Transverse colon (tissue), 4 donors: ENCODE measurements at regions not wholly inside any gene's neighbourhood (a gene's known extent, or its start where the extent isn't known, plus 50 kb on each side); places are given as distances from the start of the nearest gene placed in this dataset.

ENCODE experiments used
- DNase-seq: peaks from one replicate; pipeline ENCODE4 v3.0.0-alpha.2; 2019
- H3K27ac ChIP-seq, 4 donors: fragments of 200-600 bp; sonication (generic); 2 replicates each; pipeline ENCODE4 v1.5.1; 2016 to 2018; ENCODE audit warnings: inconsistent platforms in 4 of 4
- H3K27me3 ChIP-seq: fragments of 200-600 bp; sonication (generic); 2 replicates; pipeline ENCODE4 v1.5.1; 2017; ENCODE audit warnings: inconsistent platforms
- H3K36me3 ChIP-seq, 4 donors: fragments of 200-600 bp; sonication (generic); 2 replicates each; pipeline ENCODE4 v1.5.1; 2017 to 2019; ENCODE audit warnings: inconsistent platforms in 4 of 4
- H3K4me1 ChIP-seq, 4 donors: fragments of 200-600 bp; sonication (generic); 2 replicates each; pipeline ENCODE4 v1.5.1; 2017 to 2020; ENCODE audit warnings: inconsistent platforms in 4 of 4
- H3K4me3 ChIP-seq, 4 donors: fragments of 200-600 bp; sonication (generic); 1 replicate in 1 of 4; 2 replicates in 3 of 4; pipeline versions ENCODE4 v1.5.1 to v1.6.1; 2017 to 2019; ENCODE audit warnings: inconsistent platforms in 4 of 4
- H3K9me3 ChIP-seq, 2 donors: fragments of 200-600 bp; sonication (generic); 2 replicates each; pipeline ENCODE4 v1.5.1; 2017 to 2019; ENCODE audit warnings: inconsistent platforms in 2 of 2
- CTCF ChIP-seq, 5 experiments: fragments of 200-600 bp in 3 of 5; fragments of 450-650 bp in 2 of 5; sonication (generic) in 3 of 5; IDR thresholded peaks; 1 replicate in 2 of 5; 2 replicates in 3 of 5; pipeline ENCODE4 v1.5.1; 2016 to 2017; ENCODE audit warnings: antibody characterized with exemption in 5 of 5, inconsistent platforms in 3 of 5, mild to moderate bottlenecking in 2 of 5, moderate library complexity in 1 of 5
- EP300 ChIP-seq: sonication (generic); formaldehyde crosslinking; IDR thresholded peaks from one replicate; pipeline ENCODE4 v1.6.1; 2017; ENCODE audit warnings: antibody characterized with exemption, low read depth
- POLR2A ChIP-seq: fragments of 450-650 bp; IDR thresholded peaks from one replicate; pipeline ENCODE4 v1.6.1; 2016; ENCODE audit warnings: antibody characterized with exemption, mild to moderate bottlenecking, moderate library complexity
- POLR2AphosphoS5 ChIP-seq, 3 donors: sonication (generic); formaldehyde crosslinking; IDR thresholded peaks; one replicate each; pipeline ENCODE4 v1.6.1; 2016; ENCODE audit warnings: antibody characterized with exemption in 3 of 3
- WGBS, 2 donors: methylation state at CpG; one replicate each; pipeline ENCODE4 v1.1.5; 2018; ENCODE audit warnings: low coverage in 1 of 2; 5-methylcytosine and 5-hydroxymethylcytosine counted together
- in situ Hi-C, 4 donors: fragments of 200-750 bp; cut with MboI; loops; one replicate each; pipeline versions ENCODE4 v1.15.0 to v1.15.1; 2017; ENCODE audit warnings: low sequenced_read_pairs in 3 of 4, low pct_ligation_motif_present in 1 of 4, low pct_unique_long_range_greater_than_20kb in 1 of 4
- intact Hi-C: fragments of 100-400 bp; cut with DNase I; formaldehyde crosslinking; loops from one replicate; pipeline ENCODE4 v1.15.1; 2023; ENCODE audit warnings: low total_unique reads

- no peak overlapping the region for H3K4me3 ChIP-seq
- no peak for TF ChIP-seq EP300
- no peak for TF ChIP-seq POLR2A
- no peak for TF ChIP-seq CTCF (IDR thresholded peaks at IDR 0.05)
- no peak for TF ChIP-seq POLR2AphosphoS5 (IDR thresholded peaks at IDR 0.05)
- in situ Hi-C loops = no loop called here
- H3K9me3 ChIP-seq = peaks cover 0 to 3% of the 10 kb centered on the region in 2 donors
- no peaks in the 10 kb centered on the region for H3K27me3 ChIP-seq
- no peaks in the 10 kb centered on the region for H3K4me1 ChIP-seq
- intact Hi-C loops = no loop called here
- H3K36me3 ChIP-seq = no peaks in the 10 kb centered on the region
- no peak overlapping the region for H3K27ac ChIP-seq
- DNase-seq = no peak
- WGBS, 2 donors = 74 to 80% methylated on average over 2 to 3 of the region's 3 CpGs
Measured at GRCh38 chr6:54491431-54491830, 183.2 kb downstream of the TINAG start.

GRCh38 chr6:54493138-54493537, 184.9 kb downstream of the TINAG start:
- Histone ChIP-seq H3K27me3 (no peaks in the 10 kb centered on the region), H3K36me3 (no peaks in the 10 kb centered on the region), H3K4me1 (no peaks in the 10 kb centered on the region), H3K9me3 (peaks cover 0 to 3% of the 10 kb centered on the region in 2 donors), H3K27ac (no peak overlapping the region), H3K4me3 (no peak overlapping the region)
- TF ChIP-seq EP300 (no peak), CTCF (IDR thresholded peaks at IDR 0.05) (no peak), POLR2A (no peak), POLR2AphosphoS5 (IDR thresholded peaks at IDR 0.05) (no peak)
- intact Hi-C loops = no loop called here
- no peak for DNase-seq
- in situ Hi-C loops = no loop called here

- Histone ChIP-seq H3K4me1 (no peaks in the 10 kb centered on the region), H3K9me3 (peaks cover 3 to 6% of the 10 kb centered on the region in 2 donors), H3K27me3 (no peaks in the 10 kb centered on the region), H3K27ac (no peak overlapping the region), H3K36me3 (no peaks in the 10 kb centered on the region), H3K4me3 (no peak overlapping the region)
- WGBS, 2 donors = 86 to 95% methylated on average over 1 of the region's 1 CpG
- in situ Hi-C loops = no loop called here
- intact Hi-C loops = no loop called here
- TF ChIP-seq EP300 (no peak), CTCF (IDR thresholded peaks at IDR 0.05) (no peak)
- DNase-seq = no peak
Measured at GRCh38 chr6:54503144-54503543, 194.9 kb downstream of the TINAG start.

DNA sequence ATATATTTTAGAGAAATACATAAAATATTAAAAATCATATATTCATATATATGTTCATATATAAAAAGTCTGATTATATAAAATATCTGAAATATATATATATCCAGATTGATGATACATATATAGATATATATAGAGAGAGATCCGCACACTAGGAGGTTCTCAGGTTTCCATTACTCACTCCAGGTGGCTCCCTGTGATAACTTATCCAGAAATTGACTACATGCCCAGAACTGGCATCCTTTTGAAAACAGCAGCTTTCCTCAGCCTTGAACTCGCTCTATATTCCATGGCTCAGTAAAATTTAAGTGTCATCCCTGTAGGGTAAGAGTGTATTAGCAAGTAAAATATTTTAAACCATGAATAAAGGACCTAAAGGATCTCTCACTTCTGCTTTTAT, 206.8 kb downstream of the TINAG start:
- no peak overlapping the region for H3K27ac ChIP-seq
- WGBS, 2 donors = 80 to 83% methylated on average over 2 of the region's 2 CpGs
- DNase-seq = no peak
- no peaks in the 10 kb centered on the region for H3K4me1 ChIP-seq
- no peak overlapping the region for H3K4me3 ChIP-seq
- in situ Hi-C loops = no loop called here
- no peak for TF ChIP-seq EP300
- TF ChIP-seq CTCF (IDR thresholded peaks at IDR 0.05) = no peak
- TF ChIP-seq POLR2AphosphoS5 (IDR thresholded peaks at IDR 0.05) = no peak
- TF ChIP-seq POLR2A = no peak
- no peaks in the 10 kb centered on the region for H3K27me3 ChIP-seq
- no peaks in the 10 kb centered on the region for H3K36me3 ChIP-seq
- H3K9me3 ChIP-seq = no peaks in the 10 kb centered on the region
- intact Hi-C loops = no loop called here
